Neural cell (in vitro differentiated cells): ENCODE measurements at regions not wholly inside any gene's neighbourhood (a gene's known extent, or its start where the extent isn't known, plus 50 kb on each side); places are given as distances from the start of the nearest gene placed in this dataset.

Source experiments
- H2AFZ ChIP-seq: fragments of 200-600, 300-800 bp; sonication (generic), shearing (Covaris generic); 2 replicates; pipeline ENCODE4 v1.6.0; 2014; ENCODE audit warnings: low read depth, mild to moderate bottlenecking, antibody characterized with exemption, low read length, moderate library complexity
- H3F3A ChIP-seq: fragments of 200-600 bp; shearing (Covaris generic); 2 replicates; pipeline ENCODE4 v1.6.1; 2016; ENCODE audit warnings: mild to moderate bottlenecking, moderate library complexity, mixed read lengths, antibody characterized with exemption, low read length; ENCODE audit not compliant: insufficient read depth, poor library complexity, severe bottlenecking
- H3K27ac ChIP-seq: fragments of 200-600, 300-800 bp; sonication (generic), shearing (Covaris generic); 2 replicates; pipeline ENCODE4 v1.5.1; 2014; ENCODE audit warnings: mild to moderate bottlenecking, low read length, moderate library complexity
- H3K27me3 ChIP-seq: fragments of 300-800, 200-600 bp; sonication (generic), shearing (Covaris generic); 2 replicates; pipeline ENCODE4 v1.6.0; 2014; ENCODE audit warnings: mild to moderate bottlenecking, low read depth, low read length, moderate library complexity; ENCODE audit not compliant: insufficient read depth
- H3K36me3 ChIP-seq: fragments of 300-800, 200-600 bp; sonication (generic), shearing (Covaris generic); 2 replicates; pipeline ENCODE4 v1.5.1; 2014; ENCODE audit warnings: mild to moderate bottlenecking, antibody characterized with exemption, low read length, moderate library complexity; ENCODE audit not compliant: insufficient read depth
- H3K4me2 ChIP-seq: fragments of 300-800, 200-600 bp; sonication (generic), shearing (Covaris generic); 2 replicates; pipeline ENCODE4 v1.6.0; 2014; ENCODE audit warnings: mild to moderate bottlenecking, low read length
- H3K4me3 ChIP-seq: fragments of 300-800, 200-600 bp; sonication (generic), shearing (Covaris generic); 2 replicates; pipeline ENCODE4 v1.5.1; 2014; ENCODE audit warnings: mild to moderate bottlenecking, low read length, moderate library complexity
- H3K79me2 ChIP-seq: fragments of 200-600 bp; shearing (Covaris generic); replicated peaks from 2 replicates; pipeline ENCODE4 v1.6.0; 2014; ENCODE audit warnings: mild to moderate bottlenecking, low read length, moderate library complexity; ENCODE audit not compliant: insufficient read depth
- H3K9ac ChIP-seq: fragments of 300-800, 200-600 bp; sonication (generic), shearing (Covaris generic); 2 replicates; pipeline ENCODE4 v1.6.1; 2016; ENCODE audit warnings: mild to moderate bottlenecking, low read length, mixed read lengths
- H3K9me2 ChIP-seq: fragments of 200-600 bp; shearing (Covaris generic); 2 replicates; pipeline ENCODE4 v1.6.1; 2016; ENCODE audit warnings: mild to moderate bottlenecking, low read length, mixed read lengths; ENCODE audit not compliant: insufficient read depth
- H3K9me3 ChIP-seq: fragments of 200-600, 300-800 bp; sonication (generic), shearing (Covaris generic); 2 replicates; pipeline ENCODE4 v1.6.1; 2016; ENCODE audit warnings: mild to moderate bottlenecking, mixed run types, low read length, moderate library complexity, mixed read lengths
- H4K20me1 ChIP-seq: fragments of 200-600 bp; shearing (Covaris generic); 2 replicates; pipeline ENCODE4 v1.6.1; 2016; ENCODE audit warnings: mild to moderate bottlenecking, mixed run types; ENCODE audit not compliant: insufficient read depth
- CTCF ChIP-seq: fragments of 450-650 bp; IDR thresholded peaks from 2 replicates; pipeline ENCODE4 v1.5.1; 2014; ENCODE audit warnings: antibody characterized with exemption, mild to moderate bottlenecking, moderate library complexity; ENCODE audit not compliant: poor library complexity, severe bottlenecking
- EP300 ChIP-seq: fragments of 450-650 bp; conservative IDR thresholded peaks from 2 replicates; pipeline ENCODE4 v1.6.1; 2014; ENCODE audit warnings: antibody characterized with exemption, mild to moderate bottlenecking, moderate library complexity; ENCODE audit not compliant: poor library complexity, severe bottlenecking
- EZH2 ChIP-seq: fragments of 200-600, 300-800 bp; shearing (Covaris generic), sonication (generic); IDR thresholded peaks from 2 replicates; pipeline ENCODE4 v1.6.1; 2014; ENCODE audit warnings: antibody characterized with exemption, low read length, borderline replicate concordance, mild to moderate bottlenecking; ENCODE audit not compliant: insufficient read depth, poor library complexity, severe bottlenecking
- MXI1 ChIP-seq: fragments of 450-650 bp; conservative IDR thresholded peaks from 2 replicates; pipeline ENCODE4 v1.6.1; 2014; ENCODE audit warnings: antibody characterized with exemption, mild to moderate bottlenecking; ENCODE audit not compliant: poor library complexity, severe bottlenecking
- POLR2AphosphoS5 ChIP-seq: IDR thresholded peaks from 2 replicates; pipeline ENCODE4 v1.6.1; 2012
- RAD21 ChIP-seq: fragments of 450-650 bp; conservative IDR thresholded peaks from 2 replicates; pipeline ENCODE4 v1.6.1; 2014; ENCODE audit warnings: antibody characterized with exemption, mild to moderate bottlenecking, moderate library complexity
- REST ChIP-seq: IDR thresholded peaks from 2 replicates; pipeline ENCODE4 v1.6.1; 2012; ENCODE audit warnings: borderline replicate concordance
- SMC3 ChIP-seq: fragments of 450-650 bp; conservative IDR thresholded peaks from 2 replicates; pipeline ENCODE4 v1.6.1; 2014; ENCODE audit warnings: antibody characterized with exemption, mild to moderate bottlenecking, moderate library complexity; ENCODE audit not compliant: poor library complexity
- TAF1 ChIP-seq: IDR thresholded peaks from 2 replicates; pipeline ENCODE4 v1.6.1; 2012; ENCODE audit warnings: low read depth

GRCh38 chr13:39965309-39965708 is 309.8 kb downstream of the COG6 start:
- Histone ChIP-seq H3K36me3 (no peaks in the 10 kb centered on the region), H3K27ac (no peak overlapping the region), H3K4me3 (no peak overlapping the region), H3K9me3 (no peaks in the 10 kb centered on the region), H3K27me3 (no peaks in the 10 kb centered on the region), H2AFZ (no peak overlapping the region), H3K79me2 (no peaks in the 10 kb centered on the region), H4K20me1 (no peaks in the 10 kb centered on the region), H3K4me2 (no peak overlapping the region), H3F3A (no peaks in the 10 kb centered on the region), H3K9me2 (no peaks in the 10 kb centered on the region), H3K9ac (no peak overlapping the region)
- TF ChIP-seq TAF1 (no peak), EP300 (no peak), CTCF (no peak), MXI1 (no peak), POLR2AphosphoS5 (no peak), REST (no peak), EZH2 (no peak), RAD21 (no peak), SMC3 (no peak)

- no peak for TF ChIP-seq RAD21
- no peak for TF ChIP-seq EP300
- no peak for TF ChIP-seq SMC3
- TF ChIP-seq CTCF: no peak
- no peak for TF ChIP-seq EZH2
- no peak for TF ChIP-seq MXI1
- no peak for TF ChIP-seq REST
- no peak for TF ChIP-seq TAF1
- TF ChIP-seq POLR2AphosphoS5: no peak
- Histone ChIP-seq H3K9ac (no peak overlapping the region), H3F3A (no peaks in the 10 kb centered on the region), H3K36me3 (no peaks in the 10 kb centered on the region), H4K20me1 (no peaks in the 10 kb centered on the region), H2AFZ (no peak overlapping the region), H3K79me2 (no peaks in the 10 kb centered on the region), H3K9me3 (no peaks in the 10 kb centered on the region), H3K9me2 (no peaks in the 10 kb centered on the region), H3K27me3 (no peaks in the 10 kb centered on the region), H3K4me3 (no peak overlapping the region), H3K4me2 (no peak overlapping the region), H3K27ac (no peak overlapping the region)
Measured at GRCh38 chr13:39967199-39967959, 311.9 kb downstream of the COG6 start.
